ENCODE measurements at regions not wholly inside any gene's neighbourhood (a gene's known extent, or its start where the extent isn't known, plus 50 kb on each side); places are given as distances from the start of the nearest gene placed in this dataset.
A peak's percentile ranks its signal among the peaks of the same experiment; 100 is the strongest.

- no peak for FAIRE-seq
Measured at GRCh38 chr12:53828598-53828997, 76.8 kb upstream of the CISTR start.

More at GRCh38 chr12:53828598-53828997, 76.8 kb upstream of the CISTR start:
- H3K4me1 ChIP-seq (ENCODE audit: insufficient read depth, low read length) = peaks cover 50% of the 10 kb centered on the region
- in situ Hi-C loops (cut with HindIII; ENCODE audit: extremely low pct_ligation_motif_present, low pct_unique_long_range_greater_than_20kb) = no loop called here
- DNase-seq (ENCODE audit: low spot score) = no peak
- H3K4me3 ChIP-seq (replicated peaks in 1 of 3; ENCODE audit: insufficient read depth in 1 of 3, low read depth in 2 of 3, low read length in 3 of 3) = no peak overlapping the region
- TF ChIP-seq ZNF609 (CRISPR knock-in tag; IDR thresholded peaks at IDR 0.05; ENCODE audit: borderline replicate concordance) (no peak), ZBTB33 (CRISPR knock-in tag; IDR thresholded peaks at IDR 0.05) (no peak), ZNF740 (CRISPR knock-in tag; IDR thresholded peaks at IDR 0.05) (no peak), SOX6 (IDR thresholded peaks at IDR 0.05) (no peak), SOX6 (CRISPR knock-in tag; IDR thresholded peaks at IDR 0.05) (no peak), RBM39 (IDR thresholded peaks at IDR 0.05; ENCODE audit: low read depth, low read length, poor library complexity, severe bottlenecking) (no peak), TP53 (CRISPR knock-in tag; conservative IDR thresholded peaks at IDR 0.05) (no peak), ZNF276 (CRISPR knock-in tag; IDR thresholded peaks at IDR 0.05; ENCODE audit: low read depth) (no peak)
- ChIA-PET CTCF (ENCODE audit: low intra/inter-chr PET ratio, low total read pairs) (no interaction called here), POLR2A (no interaction called here)
- 0 out of 5 replicates have a peak, but pooled peaks cover 0 to 12% of the 10 kb centered on the region in 2 experiments for H3K27me3 ChIP-seq (ENCODE audit: control insufficient read depth in 1 of 2, insufficient read depth in 2 of 2, low read length in 2 of 2)
- 45% methylated on average over 2 of the region's 2 CpGs for WGBS (ENCODE audit: low lambda C conversion rate)
- no peaks in the 10 kb centered on the region for H4K20me1 ChIP-seq (ENCODE audit: insufficient read depth, low read length)
- intact Hi-C loops (cut with micrococcal nuclease; ENCODE audit: unreplicated experiment) = no loop called here
- no peak overlapping the region for H3K27ac ChIP-seq (ENCODE audit: extremely low read length, insufficient read depth, low read length)
- no TSS peak for BruUV-seq (replicated peaks)
- no peaks in the 10 kb centered on the region for H3K36me3 ChIP-seq (replicated peaks in 1 of 2; ENCODE audit: control insufficient read depth in 1 of 2, insufficient read depth in 2 of 2, low read length in 2 of 2)
- H3K9me3 ChIP-seq (ENCODE audit: low read length) = no peaks in the 10 kb centered on the region
- peak overlapping the region; percentile 25 for H3K4me2 ChIP-seq (ENCODE audit: low read depth, low read length)
- no peaks in the 10 kb centered on the region for H3K79me2 ChIP-seq (ENCODE audit: insufficient read depth, low read length)
- peak overlapping the region; percentile 25 for H2AFZ ChIP-seq (ENCODE audit: low read length)
- H3K9ac ChIP-seq (ENCODE audit: insufficient read depth, low read depth, low read length) = peak overlapping the region; percentile 2; the same call in 1 of the 2 replicates
- ATAC-seq = no peak

Measured in HepG2 (cell line).